HG03469 (cell line): ENCODE measurements at regions not wholly inside any gene's neighbourhood (a gene's known extent, or its start where the extent isn't known, plus 50 kb on each side); places are given as distances from the start of the nearest gene placed in this dataset.
A peak's percentile ranks its signal among the peaks of the same experiment; 100 is the strongest.

Source experiments
- ATAC-seq: cut with Tn5 transposase; IDR thresholded peaks from one replicate; pipeline ENCODE4 v1.9.1; 2021; ENCODE audit warnings: mild to moderate bottlenecking, moderate library complexity, moderate number of reproducible peaks; ENCODE audit not compliant: unreplicated experiment

DNA sequence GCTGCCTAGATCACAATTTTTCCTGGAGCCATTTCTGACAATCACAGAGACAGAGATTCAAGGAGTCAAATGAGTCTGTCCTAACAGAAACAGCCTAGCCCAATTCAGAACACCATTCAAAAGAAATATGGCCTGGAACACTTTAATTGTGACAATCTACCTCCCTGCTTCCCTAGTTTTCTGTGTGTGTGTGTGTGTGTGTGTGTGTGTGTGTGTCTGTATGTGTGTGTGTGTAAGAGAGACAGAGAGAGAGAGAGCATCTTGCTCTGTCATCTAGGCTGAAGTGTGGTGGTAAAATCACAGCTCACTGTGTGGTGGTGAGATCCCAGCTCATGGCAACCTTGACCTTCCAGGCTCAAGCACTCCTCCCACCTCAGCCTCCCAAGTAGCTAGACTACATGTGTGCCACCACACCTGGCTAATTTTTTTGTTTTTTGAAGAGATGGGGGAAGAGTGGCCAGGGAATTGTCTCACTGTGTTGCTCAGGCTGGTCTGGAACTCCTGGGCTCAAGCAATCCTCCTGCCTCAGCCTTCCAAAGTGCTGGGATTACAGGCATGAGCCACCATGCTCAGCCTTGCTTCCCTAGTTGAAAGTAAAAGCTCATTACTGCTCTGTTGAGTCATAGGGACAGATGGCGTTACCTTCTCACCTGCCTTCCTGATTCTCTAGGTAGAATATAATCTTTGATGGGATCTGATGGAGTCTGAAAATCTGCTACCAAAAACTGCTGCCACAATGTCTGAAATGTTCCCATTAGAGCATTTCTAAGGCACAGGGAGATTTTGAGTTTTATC lies 89.6 kb upstream of the BEND6 start:
- no peak for ATAC-seq

DNA sequence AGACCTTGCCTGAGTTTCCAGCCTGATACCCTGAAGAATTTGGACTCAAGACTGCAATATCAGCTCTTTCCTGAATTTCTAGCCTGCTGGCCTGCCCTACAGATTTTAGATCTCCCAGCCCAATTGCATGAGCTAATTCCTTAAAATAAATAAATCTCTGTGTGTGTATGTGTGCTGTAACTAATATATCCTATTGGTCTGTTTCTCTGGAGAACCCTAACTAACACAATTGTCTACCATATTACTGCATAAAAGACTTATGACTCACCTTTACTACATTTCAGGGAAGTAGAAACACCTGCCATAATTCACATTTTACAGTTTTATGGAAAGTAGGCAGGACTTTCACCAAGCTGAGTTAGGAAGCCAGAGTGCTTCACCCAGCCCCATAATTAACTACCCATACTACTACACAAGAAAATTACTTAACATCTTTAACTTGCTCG lies 90.7 kb upstream of the BEND6 start:
- no peak for ATAC-seq

DNA sequence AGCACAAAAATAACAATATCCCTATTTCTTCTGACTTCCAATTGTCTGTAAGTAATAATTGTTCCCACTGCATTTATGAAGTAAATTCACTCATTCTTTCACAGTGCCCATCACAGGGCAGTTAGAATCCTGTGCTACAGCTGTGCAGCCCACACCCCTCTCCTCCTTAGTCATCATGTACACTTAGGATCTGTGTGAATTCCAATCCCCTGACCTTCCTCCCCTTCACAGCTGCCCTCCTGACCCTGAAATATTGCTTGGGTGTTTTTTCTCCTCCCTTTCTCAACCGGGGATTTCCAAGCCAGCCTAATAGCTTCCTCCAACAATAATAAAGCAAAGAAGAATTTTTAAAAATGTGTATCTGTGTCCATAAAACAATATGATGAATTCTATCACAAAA lies 91.5 kb upstream of the BEND6 start:
- no peak for ATAC-seq

DNA sequence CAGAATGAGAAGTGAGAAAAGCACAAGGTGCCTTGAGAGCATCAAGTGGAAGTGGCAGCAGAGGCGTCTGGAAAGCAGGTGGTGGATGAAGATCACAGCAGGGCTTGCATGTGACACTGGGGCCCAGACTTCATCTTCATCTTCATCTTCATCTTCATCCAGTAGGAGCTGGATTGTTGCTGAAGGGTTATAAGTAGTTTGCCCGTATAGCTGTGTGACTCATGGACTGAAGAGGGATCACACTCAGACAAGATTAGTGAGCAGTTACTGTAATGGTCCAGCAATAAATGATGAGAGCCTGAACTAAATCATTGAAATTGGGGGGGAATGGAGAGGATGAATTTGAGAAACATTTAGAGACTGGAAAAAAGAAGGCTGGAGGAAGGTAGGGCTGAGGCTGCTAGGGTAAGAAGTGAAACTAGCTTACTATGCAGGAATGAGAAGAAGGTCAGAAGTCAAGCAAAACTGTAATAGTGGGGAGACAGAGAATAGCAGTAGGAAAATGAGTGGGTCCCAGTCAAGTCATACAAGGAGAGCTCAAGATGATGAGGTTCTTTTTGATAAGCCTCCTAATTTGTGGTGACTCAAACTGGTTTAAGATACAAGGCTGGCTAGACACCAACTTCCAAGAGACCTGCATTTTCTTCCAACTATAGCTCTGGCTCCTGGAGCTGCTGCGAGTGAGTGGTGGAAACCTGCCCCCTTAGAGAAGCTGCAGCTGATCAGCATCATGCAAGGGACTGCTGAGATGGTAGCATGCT lies 92.3 kb upstream of the BEND6 start:
- ATAC-seq, result no peak

DNA sequence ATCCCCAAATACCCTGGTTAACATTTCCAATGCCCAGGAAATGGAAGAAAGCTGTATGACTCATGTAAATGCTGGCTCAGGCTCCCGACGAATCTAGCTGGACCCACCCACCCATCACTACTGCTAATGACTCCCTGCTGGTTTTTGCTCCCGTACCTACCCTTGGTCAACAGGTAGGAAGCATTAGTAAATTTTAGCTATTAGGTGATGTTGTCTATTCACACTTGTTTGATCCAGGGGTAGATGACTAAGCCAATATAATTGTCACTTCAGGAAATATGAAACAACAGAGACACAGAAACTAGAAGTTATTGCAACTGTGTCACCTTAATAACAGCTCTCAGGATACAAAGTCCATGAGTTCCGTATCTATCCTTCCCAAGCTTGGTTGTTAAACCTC lies 94.4 kb upstream of the BEND6 start:
- ATAC-seq, result no peak

DNA sequence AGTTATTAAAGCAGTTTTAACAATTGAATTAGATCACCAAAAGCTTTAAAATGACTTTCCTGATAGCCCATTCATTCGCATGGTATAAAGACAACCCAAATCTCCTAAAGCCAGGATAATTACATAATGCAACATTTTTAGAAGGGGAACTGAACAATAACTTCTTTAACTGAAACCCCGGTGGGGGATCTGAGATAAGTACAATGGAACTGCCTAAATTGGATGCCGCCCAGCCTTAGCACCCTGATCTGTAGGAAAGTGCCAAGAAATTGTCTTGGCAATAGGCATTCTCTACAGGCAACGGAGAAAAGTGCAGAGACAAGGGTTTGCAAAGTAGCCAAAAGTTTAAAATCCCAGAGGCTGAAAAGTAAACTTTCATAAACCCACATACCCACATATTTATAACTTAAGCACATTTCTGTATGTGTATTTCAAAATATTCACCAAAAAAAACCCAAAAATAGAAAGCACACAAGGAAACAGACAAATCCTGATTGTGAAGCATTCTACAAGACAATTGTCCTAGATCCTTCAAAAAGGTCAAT lies 98.8 kb upstream of the BEND6 start:
- ATAC-seq, result no peak

DNA sequence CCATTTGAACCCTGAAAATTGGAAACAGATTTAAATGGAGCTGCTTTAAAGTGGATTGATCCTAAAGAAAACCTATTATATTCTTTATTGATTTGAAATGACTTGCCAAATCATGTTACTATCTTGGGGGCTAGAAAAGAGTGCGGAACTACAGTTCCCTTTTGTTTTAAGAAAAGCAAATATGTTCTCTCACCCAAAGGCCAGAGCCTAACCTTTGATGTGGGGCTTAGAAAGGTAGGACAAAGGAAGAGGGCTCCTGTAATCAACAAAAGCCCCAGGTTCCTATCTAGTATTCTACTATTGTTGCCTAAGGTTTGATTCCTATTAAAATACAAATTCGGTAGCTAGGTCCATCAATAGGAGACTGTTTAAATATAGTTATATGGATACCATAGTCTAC lies 100.8 kb upstream of the BEND6 start:
- ATAC-seq, result no peak

DNA sequence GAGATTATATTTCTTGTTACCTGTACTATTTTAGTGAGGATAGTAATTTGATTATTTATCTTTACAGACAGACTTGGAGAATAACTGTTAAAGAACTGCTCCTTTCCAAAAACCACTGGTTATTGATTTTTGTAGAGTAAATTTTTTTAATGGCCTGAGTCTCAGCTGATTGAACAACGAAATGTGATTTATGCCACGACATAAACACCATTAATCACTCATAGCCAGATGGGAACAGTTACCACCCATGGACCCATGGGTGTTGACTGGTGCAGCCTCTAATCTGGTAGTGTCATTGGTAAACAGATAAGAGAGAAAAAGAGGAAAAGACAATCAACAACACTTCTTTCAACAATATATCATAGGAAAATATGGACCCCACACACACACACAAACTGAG lies 101.4 kb upstream of the BEND6 start:
- ATAC-seq, result no peak

DNA sequence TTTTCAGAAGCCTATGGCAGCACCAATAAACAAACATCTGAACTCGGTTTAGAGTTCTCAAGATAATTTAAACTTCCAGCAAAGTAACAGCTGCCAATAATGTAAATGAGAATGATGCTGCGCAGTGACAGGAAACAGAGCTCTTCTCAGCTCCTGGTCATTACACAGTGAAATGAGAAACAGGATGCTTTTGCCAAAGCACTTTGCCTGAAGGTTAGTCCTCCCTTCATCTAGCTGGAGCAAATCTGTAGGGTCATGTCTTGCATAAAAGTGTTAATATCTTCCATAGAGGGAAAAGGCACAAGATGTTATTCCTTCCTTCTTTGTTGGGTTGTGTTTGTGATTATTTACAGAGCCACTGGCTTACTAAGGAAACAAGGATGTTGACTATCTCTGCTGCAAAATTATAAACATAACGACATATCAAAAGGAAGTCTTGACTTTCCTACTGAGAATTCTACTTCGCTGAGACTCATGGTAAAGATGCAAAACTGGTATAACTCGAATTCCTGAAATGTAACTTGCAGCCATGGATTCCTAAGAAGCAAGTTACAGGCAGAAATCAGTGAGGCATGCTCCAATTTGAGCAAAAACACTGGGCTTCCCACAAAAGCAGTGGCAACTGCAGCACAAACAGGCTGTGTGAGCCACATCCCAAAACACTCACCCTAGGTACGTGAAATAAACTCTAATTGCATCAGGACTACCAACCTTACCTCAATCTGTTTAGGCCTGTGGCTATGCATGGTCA lies 102.5 kb upstream of the BEND6 start:
- peak; percentile 6 for ATAC-seq

DNA sequence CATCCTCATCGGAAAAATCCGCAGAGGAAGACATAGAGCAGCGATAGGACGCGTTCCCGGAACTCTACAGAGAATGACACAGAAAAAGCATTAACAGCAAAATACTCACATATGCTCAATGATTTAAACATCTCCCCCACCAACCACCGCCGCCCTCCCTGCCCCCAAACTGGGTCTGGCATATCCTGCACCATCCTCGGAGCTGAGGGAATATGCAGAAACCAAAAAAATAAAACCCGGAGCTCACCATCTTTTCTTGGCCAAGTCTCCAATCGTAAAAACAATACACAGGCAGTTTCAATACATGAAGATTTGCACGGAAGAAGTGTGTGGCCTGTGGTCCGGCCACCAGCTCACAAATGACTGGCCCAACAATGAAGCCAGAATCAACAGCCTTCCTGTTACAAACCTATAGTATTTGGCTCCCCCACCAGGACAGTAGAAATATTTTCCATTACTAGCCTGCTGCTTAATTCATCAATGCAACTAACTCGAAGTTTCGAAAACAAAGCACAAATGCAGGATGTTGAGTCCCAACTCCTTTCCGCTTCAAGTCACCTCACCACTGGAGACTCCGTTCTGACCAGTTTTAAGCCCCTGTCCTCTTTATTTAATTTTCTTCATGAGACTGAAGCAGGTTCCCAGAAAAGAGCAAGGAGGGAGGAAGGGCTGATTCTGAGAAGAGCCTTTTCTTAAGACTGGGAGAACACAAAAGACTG lies 103.2 kb upstream of the BEND6 start:
- peak; percentile 88 for ATAC-seq

DNA sequence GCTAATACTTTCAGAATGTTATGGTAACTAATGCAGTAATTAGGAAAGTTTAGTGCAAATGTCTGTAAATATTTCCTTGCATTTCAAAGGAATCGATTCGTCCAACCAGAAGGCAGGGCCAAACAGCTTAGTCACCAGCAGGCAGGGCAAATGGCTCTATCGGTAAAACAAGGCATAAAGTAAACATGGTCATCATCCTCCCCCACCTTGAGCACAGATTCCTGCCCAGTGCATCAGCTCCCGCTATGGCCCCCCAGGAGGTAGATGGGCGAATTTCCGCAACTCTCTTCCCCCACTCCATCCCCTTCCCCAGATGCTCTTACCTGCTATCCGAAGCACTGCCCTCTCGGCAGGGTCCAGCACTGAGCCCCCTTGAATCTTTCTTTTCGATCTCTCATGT lies 103.8 kb upstream of the BEND6 start:
- no peak for ATAC-seq

DNA sequence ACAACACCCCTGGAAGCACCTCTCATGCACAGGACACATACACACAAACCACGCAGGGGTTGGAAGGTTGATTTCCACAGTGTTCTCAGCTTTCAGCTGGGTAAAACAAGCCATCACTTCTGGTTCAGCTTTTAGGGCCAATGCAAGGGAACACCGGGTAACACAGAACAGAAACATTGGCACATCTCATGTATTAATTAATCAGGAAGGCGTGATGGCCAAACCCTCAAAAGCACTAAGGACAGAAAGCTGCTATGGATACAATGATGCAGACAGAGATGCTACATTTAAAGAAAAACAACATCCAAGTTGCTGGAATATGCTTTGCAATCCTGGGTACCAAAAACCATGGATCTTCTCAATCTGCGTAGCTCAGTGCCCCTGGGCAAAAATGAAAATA lies 104.3 kb upstream of the BEND6 start:
- no peak for ATAC-seq

DNA sequence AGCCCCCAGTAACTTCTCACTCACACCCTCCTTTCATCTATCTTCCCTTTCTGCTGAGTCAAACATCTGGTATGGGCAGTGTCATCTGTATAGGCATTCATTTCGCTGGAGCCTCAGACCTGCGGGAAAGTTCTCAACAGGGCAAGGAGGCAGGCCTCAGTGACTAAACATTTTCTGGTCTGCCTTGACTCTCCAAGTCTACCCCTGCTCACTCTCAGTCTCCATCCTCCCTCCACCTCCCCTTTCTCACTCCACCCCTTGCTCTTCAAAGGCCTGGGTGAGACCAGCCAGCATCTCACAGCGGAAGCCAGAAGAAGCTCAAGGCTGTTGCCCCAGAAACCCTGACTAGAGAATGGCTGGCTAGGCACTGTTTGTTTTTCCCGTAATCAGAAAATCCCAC lies 105.0 kb upstream of the BEND6 start:
- no peak for ATAC-seq

DNA sequence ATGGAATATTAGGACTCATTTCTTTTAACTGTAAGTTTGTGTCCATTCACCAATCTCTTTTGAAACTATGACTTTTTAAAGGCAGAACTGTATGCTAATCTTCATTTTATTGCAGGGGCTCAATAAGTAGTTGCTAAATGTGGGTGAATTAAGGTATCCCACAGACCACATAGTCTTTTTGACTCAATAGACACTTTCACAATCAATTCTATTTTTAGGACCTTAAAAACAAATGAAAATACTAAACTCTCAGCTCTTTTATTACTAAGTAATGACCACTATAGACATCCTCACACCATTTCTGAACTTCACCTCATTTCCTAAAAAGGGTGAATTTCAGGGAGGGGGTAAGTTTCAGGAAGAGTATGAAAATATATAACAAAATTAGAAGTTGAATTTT lies 106.8 kb upstream of the BEND6 start:
- ATAC-seq, result no peak

DNA sequence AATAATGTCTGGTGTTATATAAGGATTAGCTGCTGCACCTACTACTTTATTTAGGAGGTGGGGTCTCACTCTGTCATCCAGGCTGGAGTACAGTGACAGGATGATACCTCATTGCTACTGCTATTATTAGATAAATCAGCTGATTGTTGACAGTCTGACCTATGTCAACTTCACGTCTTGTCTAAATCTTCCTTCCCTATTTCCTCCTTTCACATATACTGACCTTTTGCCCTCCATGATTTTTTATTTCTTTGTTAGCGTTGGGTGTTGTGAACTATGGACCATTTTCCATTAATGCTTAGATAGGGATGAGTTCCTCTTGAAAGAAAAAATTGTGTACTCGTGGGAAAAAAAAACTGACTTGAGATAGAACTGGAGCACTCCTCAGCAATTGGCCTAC lies 109.9 kb upstream of the BEND6 start:
- no peak for ATAC-seq

DNA sequence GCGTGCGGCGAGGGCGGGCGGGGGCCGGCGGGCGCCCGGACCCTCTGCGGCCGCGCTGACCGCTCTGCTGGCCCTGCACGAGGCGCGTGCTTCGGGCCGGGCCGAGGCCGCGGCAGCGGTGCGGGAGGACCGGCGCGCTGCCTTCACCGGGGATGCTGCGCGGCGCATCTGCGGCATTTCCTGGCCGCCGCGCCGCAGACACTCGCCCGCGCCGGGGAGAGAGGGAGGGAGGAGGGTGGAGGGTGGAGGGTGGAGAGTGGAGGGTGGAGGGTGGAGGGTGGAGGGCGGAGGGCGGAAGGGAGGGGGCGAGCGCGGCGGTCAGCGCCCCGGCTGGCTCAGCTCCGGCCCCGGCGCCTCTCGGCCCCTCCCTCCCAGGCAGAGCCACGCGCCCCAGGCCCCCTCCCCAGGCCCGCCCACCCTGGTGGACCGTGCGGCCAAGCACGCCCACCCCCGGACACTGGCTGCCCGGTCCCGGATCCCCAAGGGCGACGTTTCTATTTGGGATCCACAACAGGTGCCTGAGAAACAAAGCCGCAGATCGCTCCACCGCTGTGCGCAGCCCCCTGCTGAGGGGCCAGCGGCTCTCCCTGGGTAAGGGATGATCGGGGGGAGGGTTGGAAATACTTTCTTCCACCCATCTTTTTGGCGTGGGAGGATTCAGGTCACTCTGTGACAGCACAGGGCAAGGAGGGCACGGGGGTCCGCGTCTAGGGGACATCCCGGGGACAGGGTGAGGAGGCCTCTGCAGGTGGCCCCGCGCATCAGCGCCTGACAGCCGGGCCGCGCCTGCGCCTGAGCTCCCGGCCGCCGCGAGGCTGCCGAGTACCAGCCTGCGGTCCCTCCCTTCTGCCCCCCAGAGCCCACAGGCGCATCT lies 111.2 kb upstream of the BEND6 start:
- ATAC-seq, result peak; percentile 71

DNA sequence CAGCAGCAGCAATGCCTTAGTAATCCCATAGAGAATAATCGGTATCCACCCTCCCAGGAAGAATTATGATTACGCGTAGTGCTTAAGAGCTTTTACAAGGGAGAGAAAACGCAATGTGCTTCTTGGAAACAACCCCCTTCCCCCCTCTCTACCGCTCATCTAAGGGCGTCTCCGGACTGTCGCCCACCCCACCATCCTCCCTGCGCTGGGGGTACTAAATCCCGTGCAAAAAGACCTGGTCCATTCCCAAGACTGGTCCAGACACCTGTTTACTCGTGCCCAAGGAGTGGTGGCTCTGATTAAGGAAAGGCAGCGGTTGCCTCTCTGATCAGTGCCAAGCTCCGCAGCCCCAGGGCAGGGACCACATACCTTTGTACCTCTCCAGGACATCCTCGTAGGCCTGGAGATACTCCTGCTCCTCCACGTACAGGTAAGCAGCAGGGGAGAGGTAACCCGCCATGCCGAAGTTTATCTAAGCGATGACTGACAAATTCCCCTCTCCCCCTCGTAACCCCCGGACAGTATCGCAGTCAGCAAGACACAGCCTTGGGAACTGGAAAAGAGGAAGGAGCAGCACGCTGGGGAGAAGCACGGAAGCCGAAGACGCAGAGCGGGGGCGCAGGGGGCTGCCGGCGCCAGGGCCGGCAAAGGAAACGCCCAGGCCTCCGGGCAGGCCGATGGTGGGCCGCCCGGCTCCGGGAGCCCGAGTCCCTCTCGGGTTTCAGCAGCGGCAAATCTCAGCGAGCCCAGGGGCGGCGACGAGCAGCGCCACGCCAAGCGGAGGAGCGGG lies 112.0 kb upstream of the BEND6 start:
- no peak for ATAC-seq

DNA sequence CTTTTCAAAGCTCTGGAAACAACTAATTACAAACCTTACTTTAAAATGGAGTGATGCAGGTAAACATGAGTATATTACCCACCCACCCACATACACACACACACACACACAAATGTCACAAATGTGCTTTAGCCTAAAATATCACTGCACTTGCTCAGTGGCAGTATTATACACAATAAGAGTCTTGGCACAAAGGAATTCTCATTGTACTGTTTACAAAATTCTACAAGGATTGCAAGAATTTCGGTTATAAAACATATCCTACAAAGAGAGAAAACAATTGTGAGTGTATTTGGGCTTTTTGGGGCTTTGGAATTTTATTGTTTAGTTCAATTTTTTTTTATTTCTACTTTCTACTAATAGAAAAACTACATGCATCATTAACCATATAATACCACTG lies 113.2 kb upstream of the BEND6 start:
- ATAC-seq, result no peak

DNA sequence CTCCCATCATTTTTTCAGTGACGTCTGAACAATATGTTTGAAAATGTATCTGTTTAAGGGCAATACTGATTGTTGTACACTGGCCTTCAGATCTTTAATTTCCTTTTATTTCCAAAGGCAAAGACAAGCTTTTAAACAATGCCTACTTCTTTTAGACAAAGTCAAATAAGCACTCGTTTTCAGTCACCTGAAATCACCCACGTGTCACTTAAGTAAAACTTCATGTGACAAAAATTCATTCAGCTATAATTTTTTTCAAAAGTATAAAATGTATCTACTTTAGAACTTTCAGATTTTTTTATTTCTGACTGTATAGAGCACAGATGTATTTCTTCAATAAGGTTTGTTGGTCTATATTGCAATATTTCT lies 113.5 kb upstream of the BEND6 start:
- no peak for ATAC-seq
